22Rv1 (cell line): ENCODE measurements at regions not wholly inside any gene's neighbourhood (a gene's known extent, or its start where the extent isn't known, plus 50 kb on each side); places are given as distances from the start of the nearest gene placed in this dataset.
A peak's percentile ranks its signal among the peaks of the same experiment; 100 is the strongest.
"Not testable (repeated sequence)": the region's sequence is repeated elsewhere in the genome, so short reads cannot be mapped to it uniquely, and the experiment has no call there.

Experiments used
- H3K27ac ChIP-seq: fragments of 450-650 bp; 2 replicates; pipeline ENCODE4 v1.5.1; 2017
- ZFX ChIP-seq: fragments of 450-650 bp; IDR thresholded peaks from 2 replicates; pipeline ENCODE4 v1.6.1; 2017; ENCODE audit warnings: antibody characterized with exemption, borderline replicate concordance
- TF ChIP-seq, protein P1 (sequence below): fragments of 450-650 bp; IDR thresholded peaks from 2 replicates; pipeline ENCODE4 v1.5.1; 2017; ENCODE audit warnings: mild to moderate bottlenecking

DNA sequence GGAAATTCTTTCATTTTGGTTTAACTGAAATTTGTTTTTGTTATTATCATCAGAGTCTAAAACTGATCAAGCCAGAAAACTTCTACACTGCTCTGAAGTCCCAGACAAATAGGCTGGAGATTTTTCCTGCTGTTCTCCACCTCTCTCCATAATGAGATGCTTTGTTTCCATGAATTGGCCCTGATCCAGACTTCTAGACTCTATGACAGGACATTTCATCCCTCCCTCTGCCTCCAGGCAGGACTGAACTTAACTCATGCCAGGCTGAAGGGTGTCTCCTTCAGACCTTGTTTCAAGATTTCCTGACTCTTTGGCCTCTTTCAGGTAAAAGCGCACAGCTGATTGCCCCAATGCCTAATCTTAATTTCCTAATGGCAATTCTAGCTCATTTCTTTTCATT, 69.1 kb upstream of the HOXC13 start:
- no peak for TF ChIP-seq ZFX
- TF ChIP-seq, protein P1, sequence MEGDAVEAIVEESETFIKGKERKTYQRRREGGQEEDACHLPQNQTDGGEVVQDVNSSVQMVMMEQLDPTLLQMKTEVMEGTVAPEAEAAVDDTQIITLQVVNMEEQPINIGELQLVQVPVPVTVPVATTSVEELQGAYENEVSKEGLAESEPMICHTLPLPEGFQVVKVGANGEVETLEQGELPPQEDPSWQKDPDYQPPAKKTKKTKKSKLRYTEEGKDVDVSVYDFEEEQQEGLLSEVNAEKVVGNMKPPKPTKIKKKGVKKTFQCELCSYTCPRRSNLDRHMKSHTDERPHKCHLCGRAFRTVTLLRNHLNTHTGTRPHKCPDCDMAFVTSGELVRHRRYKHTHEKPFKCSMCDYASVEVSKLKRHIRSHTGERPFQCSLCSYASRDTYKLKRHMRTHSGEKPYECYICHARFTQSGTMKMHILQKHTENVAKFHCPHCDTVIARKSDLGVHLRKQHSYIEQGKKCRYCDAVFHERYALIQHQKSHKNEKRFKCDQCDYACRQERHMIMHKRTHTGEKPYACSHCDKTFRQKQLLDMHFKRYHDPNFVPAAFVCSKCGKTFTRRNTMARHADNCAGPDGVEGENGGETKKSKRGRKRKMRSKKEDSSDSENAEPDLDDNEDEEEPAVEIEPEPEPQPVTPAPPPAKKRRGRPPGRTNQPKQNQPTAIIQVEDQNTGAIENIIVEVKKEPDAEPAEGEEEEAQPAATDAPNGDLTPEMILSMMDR = no peak
- peak overlapping the region; percentile 50 for H3K27ac ChIP-seq

DNA sequence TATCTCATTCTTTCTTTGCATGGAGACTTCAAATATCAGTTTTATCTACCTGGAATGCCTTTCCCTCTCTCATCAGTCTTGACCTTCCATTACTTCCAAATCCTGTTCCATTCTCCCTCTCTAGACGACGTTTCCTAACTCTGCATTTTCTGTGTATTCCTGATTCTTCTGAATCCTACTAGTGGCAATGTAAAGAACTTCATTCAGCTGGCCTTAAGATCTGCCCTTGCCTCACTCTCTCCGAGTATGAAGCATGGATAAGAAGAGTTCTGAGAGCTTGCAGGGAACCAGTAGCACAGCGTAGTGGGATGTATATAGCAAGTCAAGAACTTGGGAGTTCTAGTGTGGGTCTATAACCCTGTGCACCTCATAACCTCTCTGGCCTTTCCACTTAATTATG, 68.5 kb upstream of the HOXC13 start:
- peak overlapping the region; percentile 50 for H3K27ac ChIP-seq
- TF ChIP-seq, protein P1 = peak; percentile 17; the same call in 1 of the 2 replicates
- TF ChIP-seq ZFX = no peak

DNA sequence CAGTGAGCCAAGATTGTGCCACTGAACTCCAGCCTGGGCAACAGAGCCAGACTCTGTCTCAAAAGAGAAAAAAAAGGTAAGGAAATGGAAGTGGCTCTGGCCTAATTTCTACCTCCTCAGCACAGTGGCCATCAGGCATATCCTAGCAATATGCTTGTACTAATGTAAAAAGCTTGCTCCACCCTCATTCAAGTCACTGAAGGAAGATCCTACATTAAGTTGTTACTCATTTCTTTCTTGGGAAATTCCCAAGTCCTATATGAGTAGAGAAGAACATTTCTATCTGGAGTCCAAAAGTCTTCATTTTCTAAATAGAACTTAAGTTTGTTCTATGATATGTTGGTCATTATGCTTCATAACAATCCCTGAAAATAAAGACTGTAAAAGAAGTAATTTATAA, 67.3 kb upstream of the HOXC13 start:
- no peak overlapping the region for H3K27ac ChIP-seq
- TF ChIP-seq ZFX = no peak
- TF ChIP-seq, protein P1 = no peak

DNA sequence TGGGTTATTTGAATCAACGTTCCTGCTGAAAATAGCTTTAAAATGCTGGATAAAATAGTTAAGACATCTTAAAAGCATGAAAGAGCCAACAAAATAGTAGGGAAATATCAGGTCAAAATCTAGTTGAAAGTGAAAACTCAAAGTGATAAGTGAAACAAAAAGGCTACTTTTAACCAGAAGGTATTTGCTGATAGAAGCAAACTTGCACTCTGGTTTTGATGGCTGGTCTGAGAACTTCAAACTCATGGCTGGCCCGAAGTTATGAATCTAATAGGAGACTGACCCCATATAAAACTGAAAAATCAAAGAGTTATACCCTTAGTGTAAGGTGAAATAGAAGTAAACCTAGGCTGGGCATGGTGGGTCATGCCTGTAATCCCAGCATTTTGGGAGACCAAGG, 66.3 kb upstream of the HOXC13 start:
- TF ChIP-seq, protein P1 = no peak
- no peak for TF ChIP-seq ZFX
- no peak overlapping the region for H3K27ac ChIP-seq

DNA sequence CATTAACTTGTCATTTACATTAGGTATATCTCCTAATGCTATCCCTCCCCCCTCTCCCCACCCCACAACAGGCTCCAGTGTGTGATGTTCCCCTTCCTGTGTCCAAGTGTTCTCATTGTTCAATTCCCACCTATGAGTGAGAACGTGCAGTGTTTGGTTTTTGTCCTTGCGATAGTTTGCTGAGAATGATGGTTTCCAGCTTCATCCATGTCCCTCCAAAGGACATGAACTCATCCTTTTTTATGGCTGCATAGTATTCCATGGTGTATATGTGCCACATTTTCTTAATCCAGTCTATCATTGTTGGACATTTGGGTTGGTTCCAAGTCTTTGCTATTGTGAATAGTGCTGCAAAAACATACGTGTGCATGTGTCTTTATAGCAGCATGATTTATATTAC, 60.7 kb upstream of the HOXC13 start:
- H3K27ac ChIP-seq = not testable (repeated sequence)

DNA sequence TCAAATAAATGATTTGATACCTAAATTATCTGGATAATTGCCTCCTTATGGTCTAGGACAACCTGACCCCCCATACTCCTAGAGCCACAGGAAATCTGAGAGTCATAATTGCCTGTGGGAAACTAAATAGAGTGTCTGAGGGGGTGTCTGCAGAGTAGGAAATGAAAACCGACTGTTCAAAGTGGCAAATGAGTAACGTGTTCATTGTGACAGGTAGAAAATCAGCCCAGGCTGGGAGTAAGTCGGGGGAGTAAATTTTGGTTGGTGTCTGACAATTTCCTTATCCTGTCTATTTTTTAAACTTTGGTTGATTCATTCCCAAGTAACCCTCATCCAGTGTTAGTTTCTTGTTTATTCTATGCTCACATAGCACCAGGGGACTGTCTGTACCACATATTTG, 51.6 kb upstream of the HOXC13 start:
- TF ChIP-seq, protein P1 = no peak
- TF ChIP-seq ZFX = no peak
- H3K27ac ChIP-seq = no peak overlapping the region

DNA sequence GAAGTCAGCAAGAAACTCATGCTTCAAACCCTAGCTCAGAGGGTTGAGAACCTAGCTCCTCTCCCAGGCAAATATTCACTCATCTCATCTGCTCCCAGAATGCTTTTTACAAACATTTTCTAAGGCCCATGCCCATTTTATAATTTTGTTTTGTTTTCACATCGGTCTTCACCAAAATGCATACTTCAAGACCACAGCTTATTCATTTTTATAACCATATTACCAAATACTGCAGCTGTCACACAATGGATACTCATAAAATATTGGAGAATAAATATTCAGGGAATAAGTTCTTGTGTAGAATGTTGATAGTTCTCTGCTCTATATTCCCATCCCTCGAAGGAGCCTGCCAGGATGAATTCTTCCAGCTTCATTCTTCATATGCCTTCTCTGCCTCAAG, 50.8 kb upstream of the HOXC13 start:
- no peak overlapping the region for H3K27ac ChIP-seq
- no peak for TF ChIP-seq ZFX
- TF ChIP-seq, protein P1 = no peak
